HepG2 (cell line): ENCODE measurements at regions not wholly inside any gene's neighbourhood (a gene's known extent, or its start where the extent isn't known, plus 50 kb on each side); places are given as distances from the start of the nearest gene placed in this dataset.

Experiments
- ATAC-seq: fragments of 200-7000 bp; cut with Tn5 transposase; 3 replicates; pipeline ENCODE4 v1.9.1; 2020; ENCODE audit warnings: mild to moderate bottlenecking, moderate library complexity
- BruUV-seq: library from RNA; stranded (reverse); fragments of 400-500 nt; replicated peaks from 2 replicates; lab custom pipeline; 2021; lab: Mats Ljungman, UMichigan
- CTCF ChIA-PET: fragments of 300-600 bp; formaldehyde crosslinking; extraction: SDS; loops from one replicate; lab custom pipeline; 2021; ENCODE audit warnings: low total read pairs, inconsistent platforms, low intra/inter-chr PET ratio; lab: Yijun Ruan, JAX
- POLR2A ChIA-PET: fragments of 350-600 bp; sonication (Branson Sonifier 250); formaldehyde crosslinking; loops from one replicate; lab custom pipeline; 2020; ENCODE audit warnings: antibody characterized with exemption, inconsistent platforms; lab: Yijun Ruan, JAX
- DNase-seq: peaks from one replicate; pipeline ENCODE4 v3.0.0-alpha.2; 2015; ENCODE audit warnings: low spot score
- FAIRE-seq: peaks from 3 replicates; lab custom pipeline; 2011; peaks lifted over from hg19 to GRCh38; lab: Jason Lieb, UNC
- H2AFZ ChIP-seq: one replicate; pipeline ENCODE4 v1.6.1; 2011; ENCODE audit warnings: low read length, inconsistent platforms
- H3K27ac ChIP-seq: fragments of 300-600 bp; 3 replicates; pipeline ENCODE4 v1.8.0; 2011; ENCODE audit warnings: mixed run types, mild to moderate bottlenecking, mixed read lengths, low read length, inconsistent platforms; ENCODE audit not compliant: insufficient read depth; ENCODE audit errors: extremely low read length
- H3K27me3 ChIP-seq, 2 experiments: fragments of 200-600 bp in 1 of 2; 2 replicates in 1 of 2; 3 replicates in 1 of 2; pipeline versions ENCODE4 v1.6.0 to v1.8.0; 2011; ENCODE audit warnings: low read length in 2 of 2, mild to moderate bottlenecking in 2 of 2, moderate library complexity in 2 of 2, inconsistent platforms in 1 of 2; ENCODE audit not compliant: insufficient read depth in 2 of 2, control insufficient read depth in 1 of 2
- H3K36me3 ChIP-seq, 2 experiments: fragments of 200-600 bp in 1 of 2; replicated peaks in 1 of 2; 2 replicates in 1 of 2; 3 replicates in 1 of 2; pipeline versions ENCODE4 v1.5.1 to v1.8.0; 2011; ENCODE audit warnings: low read length in 2 of 2, inconsistent platforms in 1 of 2; ENCODE audit not compliant: insufficient read depth in 2 of 2, control insufficient read depth in 1 of 2
- H3K4me1 ChIP-seq: 2 replicates; pipeline ENCODE4 v1.5.1; 2012; ENCODE audit warnings: low read length, inconsistent platforms; ENCODE audit not compliant: insufficient read depth
- H3K4me2 ChIP-seq: 2 replicates; pipeline ENCODE4 v1.6.0; 2011; ENCODE audit warnings: low read depth, low read length, inconsistent platforms
- H3K4me3 ChIP-seq, 3 experiments: fragments of 200-600 bp in 1 of 3; sonication (generic), shearing (Covaris generic) in 1 of 3; replicated peaks in 1 of 3; 2 replicates each; pipeline ENCODE4 v1.5.1; 2011 to 2016; ENCODE audit warnings: low read length in 3 of 3, inconsistent platforms in 2 of 3, low read depth in 2 of 3, mild to moderate bottlenecking in 2 of 3, control low read depth in 1 of 3, mixed read lengths in 1 of 3; ENCODE audit not compliant: insufficient read depth in 1 of 3
- H3K79me2 ChIP-seq: one replicate; pipeline ENCODE4 v1.6.1; 2011; ENCODE audit warnings: low read length, inconsistent platforms; ENCODE audit not compliant: insufficient read depth
- H3K9ac ChIP-seq: 2 replicates; pipeline ENCODE4 v1.6.0; 2011; ENCODE audit warnings: mild to moderate bottlenecking, low read depth, low read length, inconsistent platforms; ENCODE audit not compliant: insufficient read depth
- H3K9me3 ChIP-seq: 2 replicates; pipeline ENCODE4 v1.5.1; 2012; ENCODE audit warnings: mild to moderate bottlenecking, low read length
- H4K20me1 ChIP-seq: 2 replicates; pipeline ENCODE4 v1.6.0; 2011; ENCODE audit warnings: inconsistent platforms, mild to moderate bottlenecking, low read length, moderate library complexity; ENCODE audit not compliant: insufficient read depth
- FOSL1 ChIP-seq: sonication (generic); formaldehyde crosslinking; IDR thresholded peaks from 2 replicates; pipeline ENCODE4 v1.9.0; 2021; ENCODE audit warnings: missing genetic modification reagents, borderline replicate concordance
- GATAD1 ChIP-seq: IDR thresholded peaks from 2 replicates; pipeline ENCODE4 v1.6.1; 2016; ENCODE audit warnings: missing genetic modification reagents, missing compliant biosample characterization
- HMGA1 ChIP-seq: sonication (generic); formaldehyde crosslinking; conservative IDR thresholded peaks from 2 replicates; pipeline ENCODE4 v1.4.0; 2020; ENCODE audit warnings: missing genetic modification reagents
- RFX1 ChIP-seq: fragments of 450-650 bp; IDR thresholded peaks from 2 replicates; pipeline ENCODE4 v1.6.1; 2017
- SP4 ChIP-seq: sonication (generic); formaldehyde crosslinking; IDR thresholded peaks from 2 replicates; pipeline ENCODE4 v1.8.1; 2023; ENCODE audit warnings: mild to moderate bottlenecking, missing genetic modification reagents
- THYN1 ChIP-seq: sonication (generic); formaldehyde crosslinking; IDR thresholded peaks from 2 replicates; pipeline ENCODE4 v1.8.1; 2023; ENCODE audit warnings: low read depth, mild to moderate bottlenecking, moderate library complexity, missing genetic modification reagents, borderline replicate concordance
- ZBTB21 ChIP-seq: sonication (generic); formaldehyde crosslinking; IDR thresholded peaks from 2 replicates; pipeline ENCODE4 v1.4.0; 2020; ENCODE audit warnings: missing genetic modification reagents
- ZNF30 ChIP-seq: sonication (generic); formaldehyde crosslinking; IDR thresholded peaks from 2 replicates; pipeline ENCODE4 v1.5.0; 2020; ENCODE audit warnings: mild to moderate bottlenecking, missing genetic modification reagents
- ZNF558 ChIP-seq: sonication (generic); formaldehyde crosslinking; IDR thresholded peaks from 2 replicates; pipeline ENCODE4 v1.9.0; 2022; ENCODE audit warnings: mild to moderate bottlenecking, missing genetic modification reagents, borderline replicate concordance
- ZNF563 ChIP-seq: sonication (generic); formaldehyde crosslinking; IDR thresholded peaks from 2 replicates; pipeline ENCODE4 v1.8.0; 2022; ENCODE audit warnings: mild to moderate bottlenecking, moderate library complexity, missing genetic modification reagents
- WGBS: methylation state at CpG from one replicate; pipeline ENCODE4 v1.1.6; 2017; ENCODE audit warnings: low lambda C conversion rate; 5-methylcytosine and 5-hydroxymethylcytosine counted together
- in situ Hi-C: cut with HindIII; loops from 2 replicates; pipeline ENCODE4 v1.10.0; 2017; ENCODE audit warnings: low pct_unique_long_range_greater_than_20kb; ENCODE audit not compliant: extremely low pct_ligation_motif_present
- intact Hi-C: fragments of 100-400 bp; cut with micrococcal nuclease; formaldehyde crosslinking; loops from one replicate; pipeline ENCODE4 v1.10.0; 2022; ENCODE audit not compliant: unreplicated experiment
- TF ChIP-seq, protein P1 (sequence below): sonication (generic); formaldehyde crosslinking; IDR thresholded peaks from 2 replicates; pipeline ENCODE4 v1.5.1; 2020; ENCODE audit warnings: missing genetic modification reagents, mild to moderate bottlenecking, borderline replicate concordance
- TF ChIP-seq, protein P2 (sequence below): sonication (generic); formaldehyde crosslinking; IDR thresholded peaks from 2 replicates; pipeline ENCODE4 v1.4.0; 2020; ENCODE audit warnings: missing genetic modification reagents
- TF ChIP-seq, protein P3 (sequence below): sonication (generic); formaldehyde crosslinking; IDR thresholded peaks from 2 replicates; pipeline ENCODE4 v1.8.0; 2022; ENCODE audit warnings: missing genetic modification reagents, mild to moderate bottlenecking, inconsistent platforms, borderline replicate concordance

DNA sequence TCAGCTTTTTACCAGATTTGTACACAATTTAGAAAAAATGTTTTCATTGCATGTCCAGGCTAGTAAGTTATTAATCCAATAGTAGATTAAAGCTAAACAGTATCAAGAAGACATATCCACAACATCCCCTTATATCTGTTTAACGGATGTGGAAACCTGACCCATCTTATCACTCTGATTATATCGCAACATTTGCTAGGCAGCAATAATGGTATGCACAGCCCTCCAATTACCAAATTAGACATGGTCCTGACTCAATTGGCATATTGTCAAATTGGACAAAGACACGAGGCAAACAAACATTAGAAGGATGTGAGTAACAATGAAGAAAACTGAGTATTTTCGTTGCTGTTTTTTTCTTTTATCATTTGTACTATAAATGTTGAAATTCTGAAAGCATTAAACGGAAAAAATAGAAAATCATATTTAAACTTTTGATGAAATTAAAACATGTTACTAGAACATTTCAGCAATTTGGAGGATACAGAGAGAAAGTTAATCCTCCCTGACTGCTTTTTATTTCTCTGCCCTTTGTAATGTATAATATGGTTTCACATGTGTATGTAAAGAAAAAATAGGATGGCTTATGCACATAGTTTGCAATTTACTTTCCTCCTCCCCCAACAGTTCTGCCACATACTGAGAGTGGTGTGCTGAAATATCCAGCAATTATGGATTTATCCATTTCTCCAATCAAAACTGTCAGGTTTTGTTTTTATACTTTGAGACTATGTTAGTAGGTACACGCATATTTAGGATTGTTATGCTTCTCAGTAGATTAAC is 633.7 kb downstream of the ZIC1 start:
- intact Hi-C loops: no loop called here
- H2AFZ ChIP-seq: no peak overlapping the region
- no peak overlapping the region for H3K27ac ChIP-seq
- no peak overlapping the region for H3K4me2 ChIP-seq
- no peaks in the 10 kb centered on the region for H3K36me3 ChIP-seq
- no peaks in the 10 kb centered on the region for H3K27me3 ChIP-seq
- CTCF ChIA-PET: no interaction called here
- H3K79me2 ChIP-seq: no peaks in the 10 kb centered on the region
- H3K4me1 ChIP-seq: no peaks in the 10 kb centered on the region
- no peak for DNase-seq
- BruUV-seq: no TSS peak
- TF ChIP-seq GATAD1 (no peak), RFX1 (no peak), HMGA1 (CRISPR knock-in tag) (no peak), THYN1 (no peak), SP4 (CRISPR knock-in tag) (no peak), FOSL1 (CRISPR knock-in tag) (no peak), ZNF563 (no peak), ZNF558 (no peak), ZBTB21 (CRISPR knock-in tag) (no peak), ZNF30 (CRISPR knock-in tag) (no peak)
- TF ChIP-seq, protein P1, sequence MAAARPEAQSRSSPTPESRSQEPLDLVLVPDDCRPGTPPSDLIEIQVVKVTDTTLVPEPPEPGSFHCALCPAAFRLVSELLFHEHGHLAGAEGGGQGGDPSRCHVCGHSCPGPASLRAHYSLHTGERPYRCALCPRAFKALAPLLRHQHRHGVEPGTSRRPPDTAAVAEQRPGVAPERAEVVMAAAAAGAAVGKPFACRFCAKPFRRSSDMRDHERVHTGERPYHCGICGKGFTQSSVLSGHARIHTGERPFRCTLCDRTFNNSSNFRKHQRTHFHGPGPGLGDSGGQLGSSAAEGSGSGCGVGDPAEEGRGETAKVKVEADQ (CRISPR knock-in tag): no peak
- TF ChIP-seq, protein P2, sequence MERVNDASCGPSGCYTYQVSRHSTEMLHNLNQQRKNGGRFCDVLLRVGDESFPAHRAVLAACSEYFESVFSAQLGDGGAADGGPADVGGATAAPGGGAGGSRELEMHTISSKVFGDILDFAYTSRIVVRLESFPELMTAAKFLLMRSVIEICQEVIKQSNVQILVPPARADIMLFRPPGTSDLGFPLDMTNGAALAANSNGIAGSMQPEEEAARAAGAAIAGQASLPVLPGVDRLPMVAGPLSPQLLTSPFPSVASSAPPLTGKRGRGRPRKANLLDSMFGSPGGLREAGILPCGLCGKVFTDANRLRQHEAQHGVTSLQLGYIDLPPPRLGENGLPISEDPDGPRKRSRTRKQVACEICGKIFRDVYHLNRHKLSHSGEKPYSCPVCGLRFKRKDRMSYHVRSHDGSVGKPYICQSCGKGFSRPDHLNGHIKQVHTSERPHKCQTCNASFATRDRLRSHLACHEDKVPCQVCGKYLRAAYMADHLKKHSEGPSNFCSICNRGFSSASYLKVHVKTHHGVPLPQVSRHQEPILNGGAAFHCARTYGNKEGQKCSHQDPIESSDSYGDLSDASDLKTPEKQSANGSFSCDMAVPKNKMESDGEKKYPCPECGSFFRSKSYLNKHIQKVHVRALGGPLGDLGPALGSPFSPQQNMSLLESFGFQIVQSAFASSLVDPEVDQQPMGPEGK (CRISPR knock-in tag): no peak
- TF ChIP-seq, protein P3, sequence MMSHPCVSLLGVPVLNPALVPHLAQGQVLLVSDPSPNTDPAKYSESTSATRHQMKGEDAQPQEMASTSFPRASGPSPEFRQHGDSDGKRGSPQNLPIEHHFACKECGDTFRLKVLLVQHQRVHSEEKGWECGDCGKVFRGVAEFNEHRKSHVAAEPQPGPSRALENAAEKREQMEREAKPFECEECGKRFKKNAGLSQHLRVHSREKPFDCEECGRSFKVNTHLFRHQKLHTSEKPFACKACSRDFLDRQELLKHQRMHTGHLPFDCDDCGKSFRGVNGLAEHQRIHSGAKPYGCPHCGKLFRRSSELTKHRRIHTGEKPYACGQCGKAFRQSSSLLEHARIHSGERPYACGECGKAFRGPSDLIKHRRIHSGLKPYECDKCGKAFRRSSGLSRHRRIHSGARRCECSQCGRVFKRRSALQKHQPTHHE: no peak
- FAIRE-seq: no peak
- no peak overlapping the region for H3K9ac ChIP-seq
- ATAC-seq: no peak
- POLR2A ChIA-PET: no interaction called here
- H3K9me3 ChIP-seq: no peaks in the 10 kb centered on the region
- no peak overlapping the region for H3K4me3 ChIP-seq
- in situ Hi-C loops: no loop called here
- no peaks in the 10 kb centered on the region for H4K20me1 ChIP-seq
- 11% methylated on average over 6 of the region's 6 CpGs for WGBS
